ENCODE measurements at regions not wholly inside any gene's neighbourhood (a gene's known extent, or its start where the extent isn't known, plus 50 kb on each side); places are given as distances from the start of the nearest gene placed in this dataset.

GRCh38 chr4:111014537-111014936 is 391.7 kb upstream of the PITX2 start:
- Histone ChIP-seq H3F3A (ENCODE audit: insufficient read depth, low read length, poor library complexity, severe bottlenecking) (no peaks in the 10 kb centered on the region), H3K27me3 (ENCODE audit: insufficient read depth, low read depth, low read length) (no peaks in the 10 kb centered on the region), H2AFZ (ENCODE audit: low read depth, low read length) (no peak overlapping the region), H3K4me3 (ENCODE audit: low read length) (no peak overlapping the region), H3K9ac (ENCODE audit: low read length) (no peak overlapping the region), H3K27ac (ENCODE audit: low read length) (no peak overlapping the region), H3K79me2 (replicated peaks; ENCODE audit: insufficient read depth, low read length) (no peaks in the 10 kb centered on the region), H3K9me3 (ENCODE audit: low read length) (no peaks in the 10 kb centered on the region), H4K20me1 (ENCODE audit: insufficient read depth) (no peaks in the 10 kb centered on the region), H3K36me3 (ENCODE audit: insufficient read depth, low read length) (no peaks in the 10 kb centered on the region), H3K4me2 (ENCODE audit: low read length) (no peak overlapping the region), H3K9me2 (ENCODE audit: insufficient read depth, low read length) (no peaks in the 10 kb centered on the region)
- TF ChIP-seq EP300 (conservative IDR thresholded peaks at IDR 0.05; ENCODE audit: poor library complexity, severe bottlenecking): no peak
- no peak for TF ChIP-seq TAF1 (IDR thresholded peaks at IDR 0.05; ENCODE audit: low read depth)
- TF ChIP-seq CTCF (IDR thresholded peaks at IDR 0.05; ENCODE audit: poor library complexity, severe bottlenecking): no peak
- TF ChIP-seq MXI1 (conservative IDR thresholded peaks at IDR 0.05; ENCODE audit: poor library complexity, severe bottlenecking): no peak
- no peak for TF ChIP-seq POLR2AphosphoS5 (IDR thresholded peaks at IDR 0.05)
- TF ChIP-seq SMC3 (conservative IDR thresholded peaks at IDR 0.05; ENCODE audit: poor library complexity): no peak
- TF ChIP-seq RAD21 (conservative IDR thresholded peaks at IDR 0.05): no peak
- no peak for TF ChIP-seq REST (IDR thresholded peaks at IDR 0.05; ENCODE audit: borderline replicate concordance)
- TF ChIP-seq EZH2 (IDR thresholded peaks at IDR 0.05; ENCODE audit: borderline replicate concordance, insufficient read depth, low read length, poor library complexity, severe bottlenecking): no peak

- no peaks in the 10 kb centered on the region for H3K9me3 ChIP-seq (ENCODE audit: low read length)
- no peak overlapping the region for H3K4me3 ChIP-seq (ENCODE audit: low read length)
- H3F3A ChIP-seq (ENCODE audit: insufficient read depth, low read length, poor library complexity, severe bottlenecking): no peaks in the 10 kb centered on the region
- no peak overlapping the region for H3K27ac ChIP-seq (ENCODE audit: low read length)
- H3K27me3 ChIP-seq (ENCODE audit: insufficient read depth, low read depth, low read length): no peaks in the 10 kb centered on the region
- H3K4me2 ChIP-seq (ENCODE audit: low read length): no peak overlapping the region
- H3K79me2 ChIP-seq (replicated peaks; ENCODE audit: insufficient read depth, low read length): no peaks in the 10 kb centered on the region
- no peaks in the 10 kb centered on the region for H3K36me3 ChIP-seq (ENCODE audit: insufficient read depth, low read length)
- no peak overlapping the region for H2AFZ ChIP-seq (ENCODE audit: low read depth, low read length)
- no peak overlapping the region for H3K9ac ChIP-seq (ENCODE audit: low read length)
- TF ChIP-seq EZH2 (IDR thresholded peaks at IDR 0.05; ENCODE audit: borderline replicate concordance, insufficient read depth, low read length, poor library complexity, severe bottlenecking): no peak
- no peaks in the 10 kb centered on the region for H3K9me2 ChIP-seq (ENCODE audit: insufficient read depth, low read length)
- no peaks in the 10 kb centered on the region for H4K20me1 ChIP-seq (ENCODE audit: insufficient read depth)
These were observed 393.5 kb upstream of the PITX2 start for GRCh38 chr4:111016416-111016815.

GRCh38 chr4:111018216-111018615 is 395.3 kb upstream of the PITX2 start:
- no peak overlapping the region for H3K4me2 ChIP-seq (ENCODE audit: low read length)
- no peaks in the 10 kb centered on the region for H3K36me3 ChIP-seq (ENCODE audit: insufficient read depth, low read length)
- H3K9ac ChIP-seq (ENCODE audit: low read length): no peak overlapping the region
- H3K79me2 ChIP-seq (replicated peaks; ENCODE audit: insufficient read depth, low read length): no peaks in the 10 kb centered on the region
- H3K27me3 ChIP-seq (ENCODE audit: insufficient read depth, low read depth, low read length): no peaks in the 10 kb centered on the region
- H2AFZ ChIP-seq (ENCODE audit: low read depth, low read length): no peak overlapping the region
- H3K27ac ChIP-seq (ENCODE audit: low read length): no peak overlapping the region
- no peaks in the 10 kb centered on the region for H3F3A ChIP-seq (ENCODE audit: insufficient read depth, low read length, poor library complexity, severe bottlenecking)
- H3K9me3 ChIP-seq (ENCODE audit: low read length): no peaks in the 10 kb centered on the region
- H3K4me3 ChIP-seq (ENCODE audit: low read length): no peak overlapping the region
- TF ChIP-seq RAD21 (conservative IDR thresholded peaks at IDR 0.05): no peak
- TF ChIP-seq REST (IDR thresholded peaks at IDR 0.05; ENCODE audit: borderline replicate concordance): no peak
- no peak for TF ChIP-seq SMC3 (conservative IDR thresholded peaks at IDR 0.05; ENCODE audit: poor library complexity)
- no peak for TF ChIP-seq MXI1 (conservative IDR thresholded peaks at IDR 0.05; ENCODE audit: poor library complexity, severe bottlenecking)
- no peak for TF ChIP-seq TAF1 (IDR thresholded peaks at IDR 0.05; ENCODE audit: low read depth)
- TF ChIP-seq CTCF (IDR thresholded peaks at IDR 0.05; ENCODE audit: poor library complexity, severe bottlenecking): no peak
- TF ChIP-seq EP300 (conservative IDR thresholded peaks at IDR 0.05; ENCODE audit: poor library complexity, severe bottlenecking): no peak
- TF ChIP-seq EZH2 (IDR thresholded peaks at IDR 0.05; ENCODE audit: borderline replicate concordance, insufficient read depth, low read length, poor library complexity, severe bottlenecking): no peak
- no peak for TF ChIP-seq POLR2AphosphoS5 (IDR thresholded peaks at IDR 0.05)
- no peaks in the 10 kb centered on the region for H4K20me1 ChIP-seq (ENCODE audit: insufficient read depth)
- no peaks in the 10 kb centered on the region for H3K9me2 ChIP-seq (ENCODE audit: insufficient read depth, low read length)
